ENCODE measurements at regions not wholly inside any gene's neighbourhood (a gene's known extent, or its start where the extent isn't known, plus 50 kb on each side); places are given as distances from the start of the nearest gene placed in this dataset.

GRCh38 chr5:85868070-85868469, 749.7 kb upstream of the COX7C start:
- Histone ChIP-seq H3K9me3 (ENCODE audit: control insufficient read depth, insufficient read depth, low read length) (no peaks in the 10 kb centered on the region), H3K4me3 (ENCODE audit: low read depth, low read length) (no peak overlapping the region), H3K27ac (ENCODE audit: low read depth, low read length) (no peak overlapping the region), H3K4me1 (ENCODE audit: control insufficient read depth, insufficient read depth, low read length) (no peaks in the 10 kb centered on the region), H3K36me3 (ENCODE audit: control insufficient read depth, insufficient read depth, low read length) (no peaks in the 10 kb centered on the region), H3K27me3 (ENCODE audit: control insufficient read depth, insufficient read depth, low read length) (no peaks in the 10 kb centered on the region)
- no peak for DNase-seq (ENCODE audit: low read depth in 4 of 6, low spot score in 6 of 6)
- WGBS (ENCODE audit: insufficient coverage), result 65% methylated on average over 3 of the region's 5 CpGs

DNA sequence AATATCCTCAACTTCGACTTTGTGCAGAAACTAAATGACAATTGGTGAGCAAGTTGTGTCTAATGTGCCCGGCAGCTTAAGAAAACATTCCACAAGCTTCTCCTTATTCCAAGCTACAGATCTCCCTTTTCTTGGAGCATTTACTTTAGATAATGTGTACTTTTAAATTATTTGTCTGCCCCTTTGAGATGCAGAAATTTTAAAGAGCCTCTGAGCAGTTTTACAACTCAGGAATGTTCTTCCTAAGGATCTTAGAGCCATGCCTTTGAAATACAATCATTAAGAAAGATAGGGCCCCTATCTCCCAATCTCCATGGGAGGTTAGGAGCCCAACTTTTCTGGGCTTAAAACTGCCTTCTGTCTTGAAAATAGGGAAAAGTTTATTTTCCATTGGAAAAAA, 723.7 kb upstream of the COX7C start:
- H3K27me3 ChIP-seq (ENCODE audit: control insufficient read depth, insufficient read depth, low read length), result no peaks in the 10 kb centered on the region
- H3K4me3 ChIP-seq (ENCODE audit: low read depth, low read length), result no peak overlapping the region
- no peaks in the 10 kb centered on the region for H3K4me1 ChIP-seq (ENCODE audit: control insufficient read depth, insufficient read depth, low read length)
- H3K27ac ChIP-seq (ENCODE audit: low read depth, low read length), result no peak overlapping the region
- DNase-seq (ENCODE audit: low read depth in 4 of 6, low spot score in 6 of 6), result no peak
- no peaks in the 10 kb centered on the region for H3K36me3 ChIP-seq (ENCODE audit: control insufficient read depth, insufficient read depth, low read length)
- WGBS (ENCODE audit: insufficient coverage), result no CpG with 5 or more reads among the region's 2 CpGs
- H3K9me3 ChIP-seq (ENCODE audit: control insufficient read depth, insufficient read depth, low read length), result no peaks in the 10 kb centered on the region

DNA sequence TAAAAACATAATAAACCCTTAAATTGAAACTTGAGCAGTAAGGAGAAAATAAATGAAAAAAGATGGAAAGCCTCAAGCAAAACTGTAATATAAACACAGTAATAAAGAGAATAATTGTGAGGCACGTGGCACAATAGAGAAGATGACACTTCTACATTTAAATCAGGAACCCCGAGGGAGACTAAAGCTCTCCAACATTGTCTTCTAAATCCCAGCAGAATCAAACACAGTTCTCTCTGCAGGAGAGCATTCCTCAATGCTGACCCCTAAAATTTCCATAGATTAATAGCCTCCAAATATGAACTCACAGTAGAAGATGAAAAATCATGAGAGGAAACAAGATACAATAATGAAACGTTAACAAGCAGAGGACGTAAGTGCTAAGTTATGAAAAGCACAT, 721.2 kb upstream of the COX7C start:
- Histone ChIP-seq H3K36me3 (ENCODE audit: control insufficient read depth, insufficient read depth, low read length) (no peaks in the 10 kb centered on the region), H3K27ac (ENCODE audit: low read depth, low read length) (no peak overlapping the region), H3K4me1 (ENCODE audit: control insufficient read depth, insufficient read depth, low read length) (no peaks in the 10 kb centered on the region), H3K27me3 (ENCODE audit: control insufficient read depth, insufficient read depth, low read length) (no peaks in the 10 kb centered on the region), H3K4me3 (ENCODE audit: low read depth, low read length) (no peak overlapping the region), H3K9me3 (ENCODE audit: control insufficient read depth, insufficient read depth, low read length) (no peaks in the 10 kb centered on the region)
- no peak for DNase-seq (ENCODE audit: low read depth in 4 of 6, low spot score in 6 of 6)
- WGBS (ENCODE audit: insufficient coverage), result 40% methylated on average over 1 of the region's 4 CpGs

DNA sequence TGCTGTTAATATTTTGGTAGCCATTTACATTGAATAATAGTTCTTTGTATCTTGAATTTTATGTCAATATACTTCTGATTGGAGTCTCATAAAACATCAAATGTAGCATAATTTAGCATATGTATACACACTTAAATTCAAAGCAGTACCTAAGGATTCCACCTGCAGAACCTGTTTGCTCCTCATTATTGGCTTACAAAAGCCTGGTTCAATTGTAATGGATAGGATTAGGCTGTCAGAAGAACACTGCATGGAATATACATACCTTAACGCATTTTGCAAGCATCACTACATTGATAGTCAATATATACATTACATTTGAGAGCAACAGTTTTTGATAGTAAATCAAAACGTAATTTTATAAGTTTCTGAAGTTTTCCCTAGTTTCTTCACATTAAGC, 711.3 kb upstream of the COX7C start:
- no CpG with 5 or more reads among the region's 2 CpGs for WGBS (ENCODE audit: insufficient coverage)
- no peaks in the 10 kb centered on the region for H3K36me3 ChIP-seq (ENCODE audit: control insufficient read depth, insufficient read depth, low read length)

DNA sequence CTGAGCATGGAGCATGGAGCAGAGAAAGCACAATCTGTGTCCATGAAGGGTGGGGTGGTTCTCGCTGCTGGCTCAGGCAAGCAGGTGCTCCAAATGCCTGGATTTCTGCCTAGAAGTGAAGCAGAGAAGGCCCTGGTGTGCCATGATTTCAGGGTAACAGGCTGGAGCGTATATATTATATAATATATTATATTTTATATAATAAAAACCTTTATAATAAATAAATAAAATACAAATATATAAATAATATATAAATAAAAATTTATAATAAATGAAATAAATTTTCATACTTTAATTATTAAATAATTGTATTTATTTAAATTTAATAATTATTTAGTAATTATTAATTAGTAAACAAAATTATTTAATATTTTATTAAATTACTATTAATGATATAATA, 707.4 kb upstream of the COX7C start:
- H3K27me3 ChIP-seq (ENCODE audit: control insufficient read depth, insufficient read depth, low read length), result no peaks in the 10 kb centered on the region
- H3K36me3 ChIP-seq (ENCODE audit: control insufficient read depth, insufficient read depth, low read length), result no peaks in the 10 kb centered on the region
- no peak overlapping the region for H3K4me3 ChIP-seq (ENCODE audit: low read depth, low read length)
- H3K27ac ChIP-seq (ENCODE audit: low read depth, low read length), result no peak overlapping the region
- no peaks in the 10 kb centered on the region for H3K9me3 ChIP-seq (ENCODE audit: control insufficient read depth, insufficient read depth, low read length)
- no peak for DNase-seq (ENCODE audit: low read depth in 4 of 6, low spot score in 6 of 6)
- no peaks in the 10 kb centered on the region for H3K4me1 ChIP-seq (ENCODE audit: control insufficient read depth, insufficient read depth, low read length)
- WGBS (ENCODE audit: insufficient coverage), result 100% methylated on average over 1 of the region's 2 CpGs

More for the DNA sequence above, 711.3 kb upstream of the COX7C start:
- H3K27ac ChIP-seq (ENCODE audit: low read depth, low read length), result no peak overlapping the region
- no peaks in the 10 kb centered on the region for H3K4me1 ChIP-seq (ENCODE audit: control insufficient read depth, insufficient read depth, low read length)
- H3K9me3 ChIP-seq (ENCODE audit: control insufficient read depth, insufficient read depth, low read length), result no peaks in the 10 kb centered on the region
- no peak for DNase-seq (ENCODE audit: low read depth in 4 of 6, low spot score in 6 of 6)
- no peak overlapping the region for H3K4me3 ChIP-seq (ENCODE audit: low read depth, low read length)
- no peaks in the 10 kb centered on the region for H3K27me3 ChIP-seq (ENCODE audit: control insufficient read depth, insufficient read depth, low read length)

DNA sequence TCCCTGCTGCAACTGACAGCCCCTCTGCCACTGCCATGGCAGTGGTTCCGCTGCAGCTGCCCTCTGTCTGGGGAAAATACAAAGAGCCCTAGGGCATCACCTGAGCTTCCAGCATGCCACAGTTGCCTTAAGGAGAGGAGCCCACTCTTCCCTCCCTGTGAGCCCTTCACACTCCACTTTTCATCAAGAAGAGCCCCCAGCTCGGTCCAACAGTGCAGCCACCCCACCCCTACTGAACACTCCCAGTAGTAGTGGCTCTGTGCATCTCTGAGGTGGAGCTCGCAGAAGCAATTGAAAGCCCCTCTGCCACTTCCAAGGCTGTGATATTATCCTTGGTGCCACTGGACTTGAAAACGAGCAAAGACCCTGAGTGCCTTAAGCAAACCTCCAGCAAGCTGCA, 696.8 kb upstream of the COX7C start:
- no peaks in the 10 kb centered on the region for H3K36me3 ChIP-seq (ENCODE audit: control insufficient read depth, insufficient read depth, low read length)
- H3K9me3 ChIP-seq (ENCODE audit: control insufficient read depth, insufficient read depth, low read length), result no peaks in the 10 kb centered on the region
- no peaks in the 10 kb centered on the region for H3K4me1 ChIP-seq (ENCODE audit: control insufficient read depth, insufficient read depth, low read length)
- no peaks in the 10 kb centered on the region for H3K27me3 ChIP-seq (ENCODE audit: control insufficient read depth, insufficient read depth, low read length)
- H3K4me3 ChIP-seq (ENCODE audit: low read depth, low read length), result no peak overlapping the region
- 84% methylated on average over 3 of the region's 4 CpGs for WGBS (ENCODE audit: insufficient coverage)
- no peak overlapping the region for H3K27ac ChIP-seq (ENCODE audit: low read depth, low read length)
- no peak for DNase-seq (ENCODE audit: low read depth in 4 of 6, low spot score in 6 of 6)

DNA sequence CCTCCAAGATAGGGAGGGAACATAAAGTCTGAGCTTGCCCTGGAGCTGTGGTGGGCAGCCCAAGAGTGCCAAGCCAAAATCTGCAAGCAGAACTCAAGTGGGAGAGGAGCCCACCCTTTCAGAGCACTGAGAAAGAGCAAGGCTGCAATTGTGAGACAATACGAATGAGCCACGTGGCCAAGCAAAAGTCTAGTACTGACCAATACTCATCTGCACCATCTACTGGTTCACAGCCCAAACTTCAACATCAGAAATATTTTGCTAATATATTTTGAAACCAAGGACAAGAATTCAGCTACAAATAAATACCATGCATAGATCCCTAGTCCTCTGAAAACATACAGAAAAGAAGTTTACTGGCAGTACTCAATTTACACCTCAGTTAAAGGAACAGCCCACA, 696.2 kb upstream of the COX7C start:
- Histone ChIP-seq H3K4me3 (ENCODE audit: low read depth, low read length) (no peak overlapping the region), H3K27ac (ENCODE audit: low read depth, low read length) (no peak overlapping the region), H3K9me3 (ENCODE audit: control insufficient read depth, insufficient read depth, low read length) (no peaks in the 10 kb centered on the region), H3K27me3 (ENCODE audit: control insufficient read depth, insufficient read depth, low read length) (no peaks in the 10 kb centered on the region), H3K36me3 (ENCODE audit: control insufficient read depth, insufficient read depth, low read length) (no peaks in the 10 kb centered on the region), H3K4me1 (ENCODE audit: control insufficient read depth, insufficient read depth, low read length) (no peaks in the 10 kb centered on the region)
- DNase-seq (ENCODE audit: low read depth in 4 of 6, low spot score in 6 of 6), result no peak
- 80% methylated on average over 1 of the region's 2 CpGs for WGBS (ENCODE audit: insufficient coverage)

GRCh38 chr5:85927632-85928031, 690.1 kb upstream of the COX7C start:
- Histone ChIP-seq H3K4me3 (ENCODE audit: low read depth, low read length) (no peak overlapping the region), H3K27me3 (ENCODE audit: control insufficient read depth, insufficient read depth, low read length) (no peaks in the 10 kb centered on the region), H3K36me3 (ENCODE audit: control insufficient read depth, insufficient read depth, low read length) (no peaks in the 10 kb centered on the region), H3K4me1 (ENCODE audit: control insufficient read depth, insufficient read depth, low read length) (no peaks in the 10 kb centered on the region), H3K27ac (ENCODE audit: low read depth, low read length) (no peak overlapping the region), H3K9me3 (ENCODE audit: control insufficient read depth, insufficient read depth, low read length) (no peaks in the 10 kb centered on the region)
- no CpG with 5 or more reads among the region's 4 CpGs for WGBS (ENCODE audit: insufficient coverage)
- no peak for DNase-seq (ENCODE audit: low read depth in 4 of 6, low spot score in 6 of 6)

- H3K36me3 ChIP-seq (ENCODE audit: control insufficient read depth, insufficient read depth, low read length), result no peaks in the 10 kb centered on the region
- no peak overlapping the region for H3K27ac ChIP-seq (ENCODE audit: low read depth, low read length)
- no peaks in the 10 kb centered on the region for H3K9me3 ChIP-seq (ENCODE audit: control insufficient read depth, insufficient read depth, low read length)
- DNase-seq (ENCODE audit: low read depth in 4 of 6, low spot score in 6 of 6), result no peak
- H3K27me3 ChIP-seq (ENCODE audit: control insufficient read depth, insufficient read depth, low read length), result no peaks in the 10 kb centered on the region
- no CpG with 5 or more reads among the region's 2 CpGs for WGBS (ENCODE audit: insufficient coverage)
- H3K4me3 ChIP-seq (ENCODE audit: low read depth, low read length), result no peak overlapping the region
- H3K4me1 ChIP-seq (ENCODE audit: control insufficient read depth, insufficient read depth, low read length), result no peaks in the 10 kb centered on the region
These were observed 688.0 kb upstream of the COX7C start for GRCh38 chr5:85929713-85930112.

DNA sequence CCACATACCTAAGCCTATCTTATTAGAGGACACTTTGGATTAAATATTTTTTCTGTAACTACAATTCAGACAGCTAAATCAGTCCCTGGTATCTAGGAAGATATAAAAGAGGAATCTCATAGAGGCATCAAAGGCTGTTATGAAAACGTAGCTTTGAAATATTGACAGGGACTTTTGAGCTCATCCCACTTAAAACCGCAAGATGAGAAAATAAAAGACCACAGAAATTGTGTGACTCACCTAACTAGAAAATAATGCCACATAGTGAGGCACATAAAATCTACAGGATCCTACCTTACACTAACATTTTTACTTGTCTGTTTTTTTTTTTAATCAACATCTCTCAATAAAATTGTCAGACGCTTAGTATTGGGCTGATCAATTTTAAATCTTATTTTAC, 686.5 kb upstream of the COX7C start:
- Histone ChIP-seq H3K36me3 (ENCODE audit: control insufficient read depth, insufficient read depth, low read length) (no peaks in the 10 kb centered on the region), H3K4me1 (ENCODE audit: control insufficient read depth, insufficient read depth, low read length) (no peaks in the 10 kb centered on the region), H3K9me3 (ENCODE audit: control insufficient read depth, insufficient read depth, low read length) (no peaks in the 10 kb centered on the region), H3K4me3 (ENCODE audit: low read depth, low read length) (no peak overlapping the region), H3K27me3 (ENCODE audit: control insufficient read depth, insufficient read depth, low read length) (no peaks in the 10 kb centered on the region), H3K27ac (ENCODE audit: low read depth, low read length) (no peak overlapping the region)
- DNase-seq (ENCODE audit: low read depth in 4 of 6, low spot score in 6 of 6), result no peak
- WGBS (ENCODE audit: insufficient coverage), result 92% methylated on average over 2 of the region's 3 CpGs

All from spinal cord (tissue), 9 donors.